HEK293T (cell line): ENCODE measurements at regions not wholly inside any gene's neighbourhood (a gene's known extent, or its start where the extent isn't known, plus 50 kb on each side); places are given as distances from the start of the nearest gene placed in this dataset.

Source experiments
- ARNT ChIP-seq: fragments of 450-650 bp; IDR thresholded peaks from 2 replicates; pipeline ENCODE4 v1.6.1; 2017; ENCODE audit warnings: mild to moderate bottlenecking
- BHLHE40 ChIP-seq: fragments of 450-650 bp; IDR thresholded peaks from 2 replicates; pipeline ENCODE4 v1.6.1; 2016; ENCODE audit warnings: mild to moderate bottlenecking, moderate library complexity, borderline replicate concordance
- CTBP1 ChIP-seq: fragments of 450-650 bp; IDR thresholded peaks from 2 replicates; pipeline ENCODE4 v1.6.1; 2016; ENCODE audit warnings: borderline replicate concordance
- ELF4 ChIP-seq: fragments of 450-650 bp; IDR thresholded peaks from 2 replicates; pipeline ENCODE4 v1.6.1; 2017; ENCODE audit warnings: antibody characterized with exemption
- FOXA1 ChIP-seq: fragments of 450-650 bp; IDR thresholded peaks from 2 replicates; pipeline ENCODE4 v1.6.1; 2016; ENCODE audit warnings: mild to moderate bottlenecking
- FOXK2 ChIP-seq: fragments of 450-650 bp; IDR thresholded peaks from 2 replicates; pipeline ENCODE4 v1.6.1; 2016; ENCODE audit warnings: mild to moderate bottlenecking
- FOXM1 ChIP-seq: fragments of 450-650 bp; IDR thresholded peaks from 2 replicates; pipeline ENCODE4 v1.6.1; 2017; ENCODE audit warnings: mild to moderate bottlenecking, borderline replicate concordance
- SUZ12 ChIP-seq: fragments of 450-650 bp; IDR thresholded peaks from 2 replicates; pipeline ENCODE4 v1.6.1; 2016; ENCODE audit warnings: mild to moderate bottlenecking

DNA sequence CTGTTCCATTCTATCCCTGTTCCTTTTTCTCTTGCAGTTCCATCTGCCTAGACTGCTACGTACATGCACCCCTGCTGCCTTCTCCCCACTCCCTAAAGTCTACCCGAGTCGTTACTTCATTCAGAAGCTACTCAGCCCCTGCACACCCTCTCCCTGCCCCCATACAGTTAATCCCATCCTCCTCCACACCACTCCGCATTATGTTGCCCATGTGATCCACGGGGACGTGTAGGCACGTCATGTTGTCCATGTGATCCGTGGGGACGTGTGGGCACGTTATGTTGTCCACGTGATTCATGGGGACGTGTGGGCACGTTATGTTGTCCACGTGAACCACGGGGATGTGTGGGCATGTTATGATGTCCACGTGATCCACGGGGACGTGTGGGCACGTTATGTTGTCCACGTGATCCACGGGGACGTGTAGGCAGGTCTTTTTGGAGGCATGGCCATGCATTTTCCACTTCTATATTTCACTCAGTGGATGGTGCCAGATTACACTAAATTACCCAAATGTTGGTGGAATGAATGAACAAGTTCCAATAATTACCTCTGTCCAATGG is 299.5 kb downstream of the DCDC2C start:
- TF ChIP-seq FOXA1 (no peak), BHLHE40 (no peak), ELF4 (no peak), ARNT (no peak), SUZ12 (no peak), FOXM1 (no peak), CTBP1 (no peak), FOXK2 (no peak)
